ENCODE measurements at regions not wholly inside any gene's neighbourhood (a gene's known extent, or its start where the extent isn't known, plus 50 kb on each side); places are given as distances from the start of the nearest gene placed in this dataset.
A peak's percentile ranks its signal among the peaks of the same experiment; 100 is the strongest.

GRCh38 chr22:22422629-22423112, 85.9 kb downstream of the ZNF280B start:
- TF ChIP-seq CTCF (conservative IDR thresholded peaks at IDR 0.05; ENCODE audit: low read depth, low read length), result peak; percentile 93
- DNase-seq (ENCODE audit: low read depth), result peak; percentile 82
- H3K4me3 ChIP-seq (ENCODE audit: low read depth, low read length), result no peak overlapping the region

DNA sequence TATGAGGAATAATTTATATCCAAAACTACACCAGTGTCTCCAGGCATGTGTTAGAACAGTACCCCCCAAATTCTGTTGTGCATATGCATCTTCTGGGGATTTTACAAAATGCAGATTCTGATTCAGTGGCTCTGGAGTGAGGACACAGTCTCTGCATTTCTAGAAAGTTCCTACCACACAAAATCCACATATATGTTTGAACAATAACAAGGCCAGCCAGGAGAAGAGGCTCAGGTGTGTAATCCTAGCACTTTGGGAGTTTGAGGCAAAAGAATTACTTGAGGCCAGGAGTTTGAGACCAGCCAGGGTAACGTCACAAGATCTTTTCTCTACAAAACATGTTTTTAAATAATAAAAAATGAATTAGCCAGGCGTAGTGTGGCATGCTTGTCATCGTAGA, 84.9 kb downstream of the ZNF280B start:
- TF ChIP-seq CTCF (conservative IDR thresholded peaks at IDR 0.05; ENCODE audit: low read depth, low read length), result no peak
- H3K4me3 ChIP-seq (ENCODE audit: low read depth, low read length), result no peak overlapping the region
- DNase-seq (ENCODE audit: low read depth), result no peak

DNA sequence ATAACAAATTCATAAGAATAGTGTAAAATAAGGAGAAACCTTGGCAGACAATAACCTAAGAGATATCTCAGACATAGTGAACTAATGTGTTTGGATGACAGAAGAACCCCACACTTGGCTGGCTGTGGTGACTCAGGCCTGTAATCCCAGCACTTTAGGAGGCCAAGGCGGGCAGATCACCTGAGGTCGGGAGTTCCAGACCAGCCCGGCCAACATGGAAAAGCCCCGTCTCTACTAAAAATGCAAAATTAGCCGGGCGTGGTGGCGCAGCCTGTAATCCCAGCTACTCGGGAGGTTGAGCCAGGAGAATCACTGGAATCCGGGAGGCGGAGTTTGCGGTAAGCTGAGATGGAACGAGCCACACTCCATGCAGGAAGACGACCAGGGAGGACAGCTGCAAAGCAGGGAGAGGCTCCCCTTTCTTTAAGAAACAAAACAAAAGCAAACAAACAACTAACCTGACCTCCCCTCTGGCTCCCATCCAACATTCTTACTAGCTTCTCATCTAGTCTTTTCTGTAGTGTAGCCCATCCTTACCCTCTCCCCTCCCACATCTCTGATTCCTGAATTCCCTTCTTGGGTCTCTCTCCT, 84.2 kb downstream of the ZNF280B start:
- TF ChIP-seq CTCF (conservative IDR thresholded peaks at IDR 0.05; ENCODE audit: low read depth, low read length), result no peak
- peak; percentile 4 for DNase-seq (ENCODE audit: low read depth)

DNA sequence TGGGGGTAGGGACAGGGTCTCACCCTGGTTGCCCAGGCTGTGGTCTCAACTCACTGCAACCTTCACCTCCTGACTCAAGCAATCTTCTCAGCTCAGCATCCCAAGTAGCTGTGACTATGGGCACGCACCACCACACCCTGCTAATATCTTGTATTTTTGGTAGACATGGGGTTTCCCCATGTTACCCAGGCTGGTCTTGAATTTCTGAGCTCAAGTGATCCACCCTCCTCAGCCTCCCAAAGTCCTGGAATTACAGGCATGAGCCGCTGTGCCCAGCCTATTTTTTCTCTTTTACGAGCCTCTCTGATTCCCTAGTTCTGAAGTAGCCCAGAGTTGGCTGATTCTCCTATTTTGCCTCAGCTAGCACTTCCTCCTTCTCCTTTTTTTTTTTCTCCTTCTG, 83.6 kb downstream of the ZNF280B start:
- no peak overlapping the region for H3K4me3 ChIP-seq (ENCODE audit: low read depth, low read length)
- no peak for DNase-seq (ENCODE audit: low read depth)
- TF ChIP-seq CTCF (conservative IDR thresholded peaks at IDR 0.05; ENCODE audit: low read depth, low read length), result no peak

More for the DNA sequence above, 84.2 kb downstream of the ZNF280B start:
- H3K4me3 ChIP-seq (ENCODE audit: low read depth, low read length), result no peak overlapping the region

- TF ChIP-seq CTCF (conservative IDR thresholded peaks at IDR 0.05; ENCODE audit: low read depth, low read length), result no peak
- no peak for DNase-seq (ENCODE audit: low read depth)
- no peak overlapping the region for H3K4me3 ChIP-seq (ENCODE audit: low read depth, low read length)
Measured at GRCh38 chr22:22425356-22425755, 83.2 kb downstream of the ZNF280B start.

DNA sequence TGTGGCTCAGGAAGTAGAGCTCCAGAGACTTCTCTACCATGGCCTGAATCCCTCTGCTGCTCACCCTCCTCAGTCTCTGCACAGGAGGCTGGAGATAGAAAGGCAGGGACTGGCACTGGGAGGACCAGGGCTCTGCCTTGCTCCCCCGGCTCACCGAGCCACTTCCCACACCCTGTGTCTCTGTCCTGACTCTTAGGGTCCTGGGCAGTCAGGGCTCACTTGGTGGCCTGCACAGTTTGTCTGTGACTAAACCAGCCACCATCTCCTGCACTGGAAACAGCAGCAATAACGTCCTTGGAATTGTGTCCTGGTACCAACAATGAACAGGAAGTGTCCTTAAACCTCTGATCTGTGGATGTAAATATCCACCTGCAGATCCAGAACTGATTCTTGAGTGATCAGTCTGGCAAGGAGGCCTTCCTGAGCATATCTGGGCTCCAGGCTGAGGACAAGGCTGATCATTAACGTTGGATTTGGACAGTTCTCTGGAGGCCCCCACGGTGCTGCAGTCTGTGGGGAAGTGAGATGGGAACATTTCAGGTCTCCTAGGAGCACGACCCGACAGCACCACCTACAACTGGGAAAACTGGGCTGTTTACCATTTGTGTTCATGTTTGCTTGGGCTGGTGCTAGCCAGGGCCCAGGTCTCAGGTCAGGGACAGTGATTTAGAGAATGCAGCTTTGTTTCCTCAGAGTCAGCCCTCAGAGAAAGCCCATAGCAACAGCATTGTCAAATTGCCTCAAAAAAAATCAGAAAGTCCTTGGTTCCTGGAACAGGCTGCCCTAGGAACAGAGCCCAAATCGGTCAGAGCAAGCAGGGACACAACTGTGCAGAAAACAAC, 82.5 kb downstream of the ZNF280B start:
- no peak for TF ChIP-seq CTCF (conservative IDR thresholded peaks at IDR 0.05; ENCODE audit: low read depth, low read length)
- H3K4me3 ChIP-seq (ENCODE audit: low read depth, low read length), result no peak overlapping the region
- DNase-seq (ENCODE audit: low read depth), result no peak
